ENCODE measurements at regions not wholly inside any gene's neighbourhood (a gene's known extent, or its start where the extent isn't known, plus 50 kb on each side); places are given as distances from the start of the nearest gene placed in this dataset.

DNA sequence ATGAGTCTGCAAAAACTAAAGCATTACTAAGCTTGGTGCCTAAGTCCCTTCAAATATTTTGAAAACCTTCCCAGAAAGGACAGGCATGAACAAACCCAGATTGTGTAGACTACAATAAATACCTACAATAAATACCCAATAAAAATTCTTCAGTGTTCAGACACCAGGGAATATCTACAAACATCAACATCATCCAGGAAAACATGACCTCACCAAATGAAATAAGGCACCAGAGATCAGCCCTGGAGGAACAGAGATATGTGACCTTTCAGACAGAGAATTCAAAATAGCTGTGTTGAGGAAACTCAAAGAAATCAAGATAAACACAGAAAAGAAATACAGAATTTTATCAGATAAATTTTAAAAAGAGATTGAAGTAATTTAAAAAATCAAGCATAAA, 57.8 kb upstream of the NLRP2B start:
- Histone ChIP-seq H3K4me3 (ENCODE audit: low read length) (no peak overlapping the region), H3K4me1 (ENCODE audit: low read length) (no peaks in the 10 kb centered on the region), H3K9ac (ENCODE audit: low read length) (no peak overlapping the region), H3F3A (ENCODE audit: insufficient read depth, low read length) (no peaks in the 10 kb centered on the region), H4K20me1 (ENCODE audit: insufficient read depth, low read length) (no peaks in the 10 kb centered on the region), H3K9me3 (replicated peaks; ENCODE audit: insufficient read depth, low read length) (no peaks in the 10 kb centered on the region; the same call in 1 of the 2 replicates), H3K79me2 (ENCODE audit: low read length) (no peaks in the 10 kb centered on the region), H2AFZ (ENCODE audit: low read length) (no peak overlapping the region), H3K9me2 (replicated peaks; ENCODE audit: insufficient read depth, low read length) (no peaks in the 10 kb centered on the region), H3K4me2 (ENCODE audit: low read depth, low read length) (no peak overlapping the region), H3K27me3 (replicated peaks; ENCODE audit: insufficient read depth, low read length) (no peaks in the 10 kb centered on the region), H3K36me3 (replicated peaks; ENCODE audit: insufficient read depth, low read length) (no peaks in the 10 kb centered on the region), H3K27ac (ENCODE audit: low read length) (no peak overlapping the region)
- no peak for DNase-seq
- no peak for TF ChIP-seq EZH2phosphoT487 (IDR thresholded peaks at IDR 0.05; ENCODE audit: low read length)
- TF ChIP-seq EZH2 (optimal IDR thresholded peaks at IDR 0.05; ENCODE audit: low read depth, low read length): no peak
- TF ChIP-seq, protein P1, sequence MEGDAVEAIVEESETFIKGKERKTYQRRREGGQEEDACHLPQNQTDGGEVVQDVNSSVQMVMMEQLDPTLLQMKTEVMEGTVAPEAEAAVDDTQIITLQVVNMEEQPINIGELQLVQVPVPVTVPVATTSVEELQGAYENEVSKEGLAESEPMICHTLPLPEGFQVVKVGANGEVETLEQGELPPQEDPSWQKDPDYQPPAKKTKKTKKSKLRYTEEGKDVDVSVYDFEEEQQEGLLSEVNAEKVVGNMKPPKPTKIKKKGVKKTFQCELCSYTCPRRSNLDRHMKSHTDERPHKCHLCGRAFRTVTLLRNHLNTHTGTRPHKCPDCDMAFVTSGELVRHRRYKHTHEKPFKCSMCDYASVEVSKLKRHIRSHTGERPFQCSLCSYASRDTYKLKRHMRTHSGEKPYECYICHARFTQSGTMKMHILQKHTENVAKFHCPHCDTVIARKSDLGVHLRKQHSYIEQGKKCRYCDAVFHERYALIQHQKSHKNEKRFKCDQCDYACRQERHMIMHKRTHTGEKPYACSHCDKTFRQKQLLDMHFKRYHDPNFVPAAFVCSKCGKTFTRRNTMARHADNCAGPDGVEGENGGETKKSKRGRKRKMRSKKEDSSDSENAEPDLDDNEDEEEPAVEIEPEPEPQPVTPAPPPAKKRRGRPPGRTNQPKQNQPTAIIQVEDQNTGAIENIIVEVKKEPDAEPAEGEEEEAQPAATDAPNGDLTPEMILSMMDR (IDR thresholded peaks at IDR 0.05; ENCODE audit: low read length): no peak
